AG09309 (cell line): ENCODE measurements at regions not wholly inside any gene's neighbourhood (a gene's known extent, or its start where the extent isn't known, plus 50 kb on each side); places are given as distances from the start of the nearest gene placed in this dataset.

Experiments
- DNase-seq: peaks from one replicate; pipeline ENCODE4 v3.0.0-alpha.2; 2010; ENCODE audit warnings: low read depth
- H3K4me3 ChIP-seq: 2 replicates; pipeline ENCODE4 v1.5.1; 2011; ENCODE audit warnings: mild to moderate bottlenecking, low read depth, low read length, moderate library complexity; ENCODE audit not compliant: control insufficient read depth
- CTCF ChIP-seq: IDR thresholded peaks from 2 replicates; pipeline ENCODE4 v1.5.1; 2011; ENCODE audit warnings: mild to moderate bottlenecking, low read depth, low read length, inconsistent platforms; ENCODE audit not compliant: insufficient read depth, control insufficient read depth; ENCODE audit errors: missing control alignments

DNA sequence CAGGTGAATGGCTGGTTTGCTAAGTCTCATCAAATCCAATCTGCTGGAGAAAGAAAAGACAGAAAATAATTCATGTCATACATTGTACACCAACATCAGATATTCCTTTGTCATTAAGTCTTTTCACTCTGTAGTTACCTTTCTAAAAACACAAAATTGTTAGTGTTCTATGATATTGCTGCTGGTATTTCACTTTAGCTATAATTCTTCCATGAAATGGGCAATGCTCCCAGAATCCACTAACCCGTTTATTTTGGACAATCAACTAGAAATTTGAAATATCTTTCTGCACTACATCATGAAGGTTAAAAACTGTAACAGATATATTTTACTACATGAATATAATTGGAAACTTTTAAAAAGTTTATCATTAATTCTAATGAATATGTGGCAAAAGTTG, 181.3 kb downstream of the C7orf25 start:
- no peak overlapping the region for H3K4me3 ChIP-seq
- no peak for TF ChIP-seq CTCF
- no peak for DNase-seq

DNA sequence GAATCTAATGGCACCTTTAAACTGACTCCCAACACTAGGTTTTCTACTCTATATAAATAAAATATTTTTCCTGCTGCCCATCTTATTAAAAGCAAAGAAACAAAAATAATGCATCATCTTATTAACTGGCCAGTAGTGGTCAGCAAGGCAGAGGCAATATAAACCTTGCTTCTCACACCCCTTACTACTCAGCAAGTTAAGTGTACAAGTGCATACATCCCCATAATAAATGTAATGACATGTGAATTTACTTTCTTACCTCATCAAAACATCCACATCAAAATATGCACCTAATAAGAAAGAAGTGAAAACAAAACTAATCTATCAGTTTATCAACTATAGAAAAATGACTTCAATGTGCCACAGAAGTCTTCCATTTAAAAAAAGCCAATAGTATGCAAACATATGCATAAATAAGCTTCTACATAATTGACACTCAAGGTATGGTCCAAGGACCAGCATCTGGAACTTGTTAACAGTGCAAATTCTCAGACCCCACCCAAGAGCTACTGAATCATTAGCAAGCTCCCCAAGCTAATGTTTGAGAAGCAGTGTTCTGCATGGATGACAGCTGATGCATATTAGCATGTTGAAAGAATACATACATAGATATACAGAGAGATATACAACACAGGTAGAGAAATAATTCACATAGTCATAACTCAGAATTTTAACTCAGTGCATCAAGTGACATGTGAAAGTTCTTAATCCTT, 182.7 kb downstream of the C7orf25 start:
- no peak overlapping the region for H3K4me3 ChIP-seq
- DNase-seq: no peak
- TF ChIP-seq CTCF: no peak

GRCh38 chr7:42727451-42727850, 184.4 kb downstream of the C7orf25 start:
- DNase-seq: no peak
- no peak overlapping the region for H3K4me3 ChIP-seq
- TF ChIP-seq CTCF: no peak

GRCh38 chr7:42726066-42726785, 185.6 kb downstream of the C7orf25 start:
- no peak for TF ChIP-seq CTCF
- DNase-seq: peak; percentile 34
- no peak overlapping the region for H3K4me3 ChIP-seq

GRCh38 chr7:42722716-42723115, 189.2 kb downstream of the C7orf25 start:
- H3K4me3 ChIP-seq: no peak overlapping the region
- no peak for DNase-seq
- TF ChIP-seq CTCF: no peak

DNA sequence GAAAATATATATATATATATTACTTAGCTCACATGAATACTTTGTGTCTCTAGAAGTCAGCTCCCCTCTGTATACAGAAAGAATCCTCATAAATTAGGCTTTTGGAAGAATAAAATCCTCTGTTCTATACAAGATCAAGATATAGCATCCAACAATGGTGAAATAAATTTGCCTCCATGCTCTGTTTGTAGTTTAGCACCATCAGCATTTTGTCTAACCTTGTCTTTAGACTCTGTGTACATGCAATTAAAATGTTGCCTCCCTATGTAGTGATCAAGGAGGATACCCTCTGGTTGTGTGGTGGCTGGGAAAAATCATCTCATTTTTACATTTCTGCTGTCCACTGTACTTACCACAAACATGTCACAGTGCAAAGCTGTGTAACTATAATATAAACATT, 189.7 kb downstream of the C7orf25 start:
- DNase-seq: no peak
- no peak overlapping the region for H3K4me3 ChIP-seq
- no peak for TF ChIP-seq CTCF
